IMR-90 (cell line): ENCODE measurements at regions not wholly inside any gene's neighbourhood (a gene's known extent, or its start where the extent isn't known, plus 50 kb on each side); places are given as distances from the start of the nearest gene placed in this dataset.

ENCODE experiments used
- ATAC-seq: fragments of 200-7000 bp; cut with Tn5 transposase; 2 replicates; pipeline ENCODE4 v1.9.1; 2020; ENCODE audit warnings: low read depth, mild to moderate bottlenecking, moderate library complexity
- BruUV-seq: library from RNA; stranded (reverse); fragments of 400-500 nt; replicated peaks from 2 replicates; lab custom pipeline; 2021; lab: Mats Ljungman, UMichigan
- CTCF ChIA-PET: fragments of 300-600 bp; formaldehyde crosslinking; extraction: SDS; loops from one replicate; lab custom pipeline; 2021; ENCODE audit warnings: antibody characterized with exemption; lab: Yijun Ruan, JAX
- POLR2A ChIA-PET: fragments of 300-600 bp; sonication (Branson Sonifier 250); formaldehyde crosslinking; loops from one replicate; lab custom pipeline; 2022; ENCODE audit warnings: antibody characterized with exemption; ENCODE audit not compliant: unreplicated experiment; lab: Charles Lee
- DNase-seq: peaks from one replicate; pipeline ENCODE4 v3.0.0; 2013
- H2AFZ ChIP-seq: replicated peaks from 2 replicates; pipeline ENCODE3; 2013; ENCODE audit warnings: low read length, mild to moderate bottlenecking; ENCODE audit not compliant: poor library complexity
- H2AK5ac ChIP-seq: 2 replicates; pipeline ENCODE4 v1.6.1; 2013; ENCODE audit warnings: low read depth, low read length, inconsistent platforms
- H2AK9ac ChIP-seq: replicated peaks from 2 replicates; pipeline ENCODE3; 2013; ENCODE audit warnings: mild to moderate bottlenecking, low read depth, low read length, moderate library complexity; ENCODE audit not compliant: poor library complexity
- H2BK120ac ChIP-seq: 2 replicates; pipeline ENCODE4 v1.6.1; 2013; ENCODE audit warnings: low read depth, low read length, inconsistent platforms
- H2BK15ac ChIP-seq: 3 replicates; pipeline ENCODE4 v1.6.1; 2013; ENCODE audit warnings: low read depth, low read length, inconsistent platforms
- H2BK20ac ChIP-seq: 2 replicates; pipeline ENCODE4 v1.6.1; 2013; ENCODE audit warnings: low read depth, mild to moderate bottlenecking, inconsistent platforms, low read length, moderate library complexity
- H2BK5ac ChIP-seq: 2 replicates; pipeline ENCODE4 v1.6.1; 2013; ENCODE audit warnings: mild to moderate bottlenecking, low read depth, low read length, inconsistent platforms; ENCODE audit not compliant: poor library complexity, severe bottlenecking
- H3K14ac ChIP-seq: replicated peaks from 2 replicates; pipeline ENCODE4 v1.6.1; 2013; ENCODE audit warnings: low read depth, low read length, inconsistent platforms
- H3K18ac ChIP-seq: 2 replicates; pipeline ENCODE4 v1.6.1; 2013; ENCODE audit warnings: low read depth, low read length, control low read depth
- H3K23ac ChIP-seq: 2 replicates; pipeline ENCODE4 v1.6.1; 2013; ENCODE audit warnings: low read depth, low read length, inconsistent platforms
- H3K27ac ChIP-seq: 2 replicates; pipeline ENCODE4 v1.5.1; 2013; ENCODE audit warnings: mild to moderate bottlenecking, control low read depth, low read length; ENCODE audit not compliant: insufficient read depth
- H3K27me3 ChIP-seq: 2 replicates; pipeline ENCODE4 v1.6.1; 2013; ENCODE audit warnings: low read length; ENCODE audit not compliant: control insufficient read depth, insufficient read depth
- H3K36me3 ChIP-seq: 2 replicates; pipeline ENCODE4 v1.6.1; 2013; ENCODE audit warnings: low read length, mixed read lengths; ENCODE audit not compliant: control insufficient read depth, insufficient read depth
- H3K4ac ChIP-seq: 2 replicates; pipeline ENCODE4 v1.6.1; 2013; ENCODE audit warnings: low read depth, low read length, inconsistent platforms
- H3K4me1 ChIP-seq: 2 replicates; pipeline ENCODE4 v1.6.1; 2013; ENCODE audit warnings: low read length, mixed read lengths; ENCODE audit not compliant: control insufficient read depth, insufficient read depth
- H3K4me2 ChIP-seq: 2 replicates; pipeline ENCODE4 v1.6.1; 2013; ENCODE audit warnings: low read depth, mild to moderate bottlenecking, control low read depth, low read length, moderate library complexity
- H3K4me3 ChIP-seq: 2 replicates; pipeline ENCODE4 v1.5.1; 2013; ENCODE audit warnings: low read depth, mild to moderate bottlenecking, control low read depth, low read length, moderate library complexity; ENCODE audit not compliant: insufficient read depth
- H3K56ac ChIP-seq: 2 replicates; pipeline ENCODE4 v1.6.1; 2013; ENCODE audit warnings: low read length, inconsistent platforms; ENCODE audit not compliant: insufficient read depth; ENCODE audit errors: extremely low read depth
- H3K79me1 ChIP-seq, 2 experiments: 2 replicates each; pipeline ENCODE4 v1.6.1; 2013; ENCODE audit warnings: low read length in 2 of 2, inconsistent platforms in 1 of 2, low read depth in 1 of 2
- H3K9ac ChIP-seq: 2 replicates; pipeline ENCODE4 v1.6.1; 2013; ENCODE audit warnings: low read depth, low read length, control low read depth
- H3K9me1 ChIP-seq: 2 replicates; pipeline ENCODE4 v1.6.1; 2013; ENCODE audit warnings: low read length, inconsistent platforms; ENCODE audit not compliant: insufficient read depth
- H3K9me3 ChIP-seq: 2 replicates; pipeline ENCODE4 v1.6.1; 2013; ENCODE audit warnings: low read length; ENCODE audit not compliant: control insufficient read depth, insufficient read depth
- H4K20me1 ChIP-seq: 2 replicates; pipeline ENCODE4 v1.6.1; 2013; ENCODE audit warnings: low read length, inconsistent platforms; ENCODE audit not compliant: insufficient read depth
- H4K5ac ChIP-seq: 2 replicates; pipeline ENCODE4 v1.6.1; 2013; ENCODE audit warnings: mild to moderate bottlenecking, low read depth, low read length, control low read depth
- H4K8ac ChIP-seq, 2 experiments: 2 replicates each; pipeline ENCODE4 v1.6.1; 2013; ENCODE audit warnings: low read depth in 2 of 2, low read length in 2 of 2, control low read depth in 1 of 2, inconsistent platforms in 1 of 2
- H4K91ac ChIP-seq: 2 replicates; pipeline ENCODE4 v1.6.1; 2013; ENCODE audit warnings: low read depth, low read length, inconsistent platforms; ENCODE audit not compliant: insufficient read depth
- BHLHE40 ChIP-seq: fragments of 150-350 bp; IDR thresholded peaks from 2 replicates; pipeline ENCODE4 v1.6.1; 2016; ENCODE audit warnings: mild to moderate bottlenecking, low read depth, low read length
- CTCF ChIP-seq: conservative IDR thresholded peaks from 2 replicates; pipeline ENCODE4 v1.5.1; 2012; ENCODE audit warnings: mild to moderate bottlenecking, low read depth, low read length, improper control_type of control experiment
- MAFK ChIP-seq: IDR thresholded peaks from 2 replicates; pipeline ENCODE4 v1.6.1; 2012; ENCODE audit warnings: low read depth, low read length, improper control_type of control experiment
- MAZ ChIP-seq: IDR thresholded peaks from 2 replicates; pipeline ENCODE4 v1.6.1; 2012; ENCODE audit warnings: low read depth, mild to moderate bottlenecking, low read length, improper control_type of control experiment, moderate library complexity, borderline replicate concordance
- NFE2L2 ChIP-seq: fragments of 150-350 bp; IDR thresholded peaks from 2 replicates; pipeline ENCODE4 v1.6.1; 2016; ENCODE audit warnings: low read depth, mild to moderate bottlenecking, low read length
- POLR2A ChIP-seq: IDR thresholded peaks from 2 replicates; pipeline ENCODE4 v1.6.1; 2012; ENCODE audit warnings: mild to moderate bottlenecking, low read depth, low read length
- RCOR1 ChIP-seq: IDR thresholded peaks from 2 replicates; pipeline ENCODE4 v1.6.1; 2012; ENCODE audit warnings: mild to moderate bottlenecking, low read length, improper control_type of control experiment; ENCODE audit not compliant: insufficient replicate concordance
- SMC3 ChIP-seq: fragments of 150-350 bp; IDR thresholded peaks from 2 replicates; pipeline ENCODE4 v1.6.1; 2016; ENCODE audit warnings: low read depth, mild to moderate bottlenecking, antibody characterized with exemption, low read length, moderate library complexity
- WGBS, 2 experiments: methylation state at CpG; one replicate each; pipeline versions ENCODE4 v1.1.5 to v1.1.7; 2013; ENCODE audit warnings: missing lambda C conversion rate in 2 of 2; ENCODE audit not compliant: insufficient read length in 1 of 2; ENCODE audit errors: extremely low coverage in 2 of 2; 5-methylcytosine and 5-hydroxymethylcytosine counted together
- dilution Hi-C: fragments of 300-500 bp; cut with HindIII; formaldehyde crosslinking; loops from one replicate; pipeline ENCODE4 v1.14.3; 2018; ENCODE audit warnings: low sequenced_read_pairs; ENCODE audit not compliant: unreplicated experiment
- in situ Hi-C: fragments of 300-500 bp; cut with MboI; formaldehyde crosslinking; loops from 3 replicates; pipeline ENCODE4 v1.14.3; 2019; ENCODE audit warnings: low sequenced_read_pairs, inconsistent platforms, mixed read lengths
- intact Hi-C: fragments of 100-400 bp; cut with micrococcal nuclease; formaldehyde crosslinking; loops from 2 replicates; pipeline ENCODE4 v1.10.0; 2022
- TF ChIP-seq, protein P1 (sequence below): fragments of 150-350 bp; IDR thresholded peaks from 2 replicates; pipeline ENCODE4 v1.6.1; 2016; ENCODE audit warnings: low read depth, mild to moderate bottlenecking, low read length, moderate library complexity, borderline replicate concordance
- TF ChIP-seq, protein P2 (sequence below): fragments of 150-350 bp; IDR thresholded peaks from 2 replicates; pipeline ENCODE4 v1.6.1; 2017; ENCODE audit warnings: mild to moderate bottlenecking, antibody characterized with exemption, low read length, low read depth

DNA sequence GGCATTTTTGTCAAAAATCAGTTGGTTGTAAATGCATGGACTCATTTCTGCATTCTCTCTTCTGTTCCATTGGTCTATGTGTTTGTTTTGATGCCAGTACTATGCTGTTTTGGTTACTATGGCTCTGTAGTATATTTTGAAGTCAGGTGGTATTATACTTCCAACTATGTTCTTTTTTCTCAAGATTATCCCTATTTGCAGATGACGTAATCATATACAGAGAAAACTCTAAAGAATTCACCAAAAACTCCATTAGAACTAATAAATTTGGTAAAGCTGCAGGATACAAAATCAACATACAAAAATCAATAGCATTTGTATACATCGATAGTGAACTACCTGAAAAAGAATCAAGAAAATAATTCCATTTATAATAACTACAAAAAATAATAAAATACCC lies 253.1 kb upstream of the NEGR1 start:
- ATAC-seq: no peak
- CTCF ChIA-PET: no interaction called here
- no peak overlapping the region for H2BK5ac ChIP-seq

More for the DNA sequence above, 253.1 kb upstream of the NEGR1 start:
- H3K79me1 ChIP-seq: no peaks in the 10 kb centered on the region
- no peak overlapping the region for H2AK5ac ChIP-seq
- no peaks in the 10 kb centered on the region for H3K9me3 ChIP-seq
- no peak overlapping the region for H2BK15ac ChIP-seq
- H3K9me1 ChIP-seq: no peaks in the 10 kb centered on the region
- POLR2A ChIA-PET: no interaction called here
- H3K4me2 ChIP-seq: no peak overlapping the region
- H2AK9ac ChIP-seq: no peak overlapping the region
- H3K14ac ChIP-seq: no peak overlapping the region
- WGBS, 2 experiments: no CpG with 5 or more reads among the region's 2 CpGs
- BruUV-seq: no TSS peak
- in situ Hi-C loops (no loop called here), intact Hi-C loops (no loop called here), dilution Hi-C loops (no loop called here)
- no peak overlapping the region for H3K56ac ChIP-seq
- H3K27ac ChIP-seq: no peak overlapping the region
- H3K27me3 ChIP-seq: no peaks in the 10 kb centered on the region
- H3K18ac ChIP-seq: no peak overlapping the region
- no peak overlapping the region for H4K8ac ChIP-seq
- H2BK120ac ChIP-seq: no peak overlapping the region
- H3K9ac ChIP-seq: no peak overlapping the region
- no peak overlapping the region for H3K4me3 ChIP-seq
- no peaks in the 10 kb centered on the region for H4K20me1 ChIP-seq
- H4K5ac ChIP-seq: no peak overlapping the region
- no peak overlapping the region for H2BK20ac ChIP-seq
- TF ChIP-seq BHLHE40 (no peak), SMC3 (no peak), MAZ (no peak), NFE2L2 (no peak), RCOR1 (no peak), POLR2A (no peak), MAFK (no peak), CTCF (no peak)
- TF ChIP-seq, protein P1, sequence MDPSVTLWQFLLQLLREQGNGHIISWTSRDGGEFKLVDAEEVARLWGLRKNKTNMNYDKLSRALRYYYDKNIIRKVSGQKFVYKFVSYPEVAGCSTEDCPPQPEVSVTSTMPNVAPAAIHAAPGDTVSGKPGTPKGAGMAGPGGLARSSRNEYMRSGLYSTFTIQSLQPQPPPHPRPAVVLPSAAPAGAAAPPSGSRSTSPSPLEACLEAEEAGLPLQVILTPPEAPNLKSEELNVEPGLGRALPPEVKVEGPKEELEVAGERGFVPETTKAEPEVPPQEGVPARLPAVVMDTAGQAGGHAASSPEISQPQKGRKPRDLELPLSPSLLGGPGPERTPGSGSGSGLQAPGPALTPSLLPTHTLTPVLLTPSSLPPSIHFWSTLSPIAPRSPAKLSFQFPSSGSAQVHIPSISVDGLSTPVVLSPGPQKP: no peak
- TF ChIP-seq, protein P2, sequence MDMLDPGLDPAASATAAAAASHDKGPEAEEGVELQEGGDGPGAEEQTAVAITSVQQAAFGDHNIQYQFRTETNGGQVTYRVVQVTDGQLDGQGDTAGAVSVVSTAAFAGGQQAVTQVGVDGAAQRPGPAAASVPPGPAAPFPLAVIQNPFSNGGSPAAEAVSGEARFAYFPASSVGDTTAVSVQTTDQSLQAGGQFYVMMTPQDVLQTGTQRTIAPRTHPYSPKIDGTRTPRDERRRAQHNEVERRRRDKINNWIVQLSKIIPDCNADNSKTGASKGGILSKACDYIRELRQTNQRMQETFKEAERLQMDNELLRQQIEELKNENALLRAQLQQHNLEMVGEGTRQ: no peak
- H3K36me3 ChIP-seq: no peaks in the 10 kb centered on the region
- no peak for DNase-seq
- no peak overlapping the region for H3K4ac ChIP-seq
- H3K4me1 ChIP-seq: no peaks in the 10 kb centered on the region
- H3K23ac ChIP-seq: no peak overlapping the region
- H4K91ac ChIP-seq: no peak overlapping the region
- no peak overlapping the region for H2AFZ ChIP-seq
